OCI-LY7 (cell line): ENCODE measurements at regions not wholly inside any gene's neighbourhood (a gene's known extent, or its start where the extent isn't known, plus 50 kb on each side); places are given as distances from the start of the nearest gene placed in this dataset.

Experiments
- BruUV-seq: library from RNA; stranded (reverse); fragments of 400-500 nt; replicated peaks from 2 replicates; lab custom pipeline; 2021; lab: Mats Ljungman, UMichigan
- CTCF ChIA-PET: fragments of 300-600 bp; sonication (Branson Sonifier 250); formaldehyde crosslinking; loops from one replicate; lab custom pipeline; 2022; ENCODE audit warnings: antibody characterized with exemption; ENCODE audit not compliant: unreplicated experiment; lab: Charles Lee
- POLR2A ChIA-PET: fragments of 300-600 bp; sonication (Branson Sonifier 250); formaldehyde crosslinking; loops from one replicate; lab custom pipeline; 2022; ENCODE audit warnings: antibody characterized with exemption; lab: Charles Lee
- DNase-seq: peaks from one replicate; pipeline ENCODE4 v3.0.0-alpha.2; 2015; ENCODE audit warnings: low spot score
- H2AFZ ChIP-seq: fragments of 200-600 bp; sonication (generic), shearing (Covaris generic); 2 replicates; pipeline ENCODE4 v1.6.1; 2014; ENCODE audit warnings: mild to moderate bottlenecking, antibody characterized with exemption, low read length, moderate library complexity
- H3K27ac ChIP-seq: fragments of 200-600 bp; sonication (generic); 2 replicates; pipeline ENCODE4 v1.5.1; 2014; ENCODE audit warnings: mixed run types, low read depth, mild to moderate bottlenecking, moderate library complexity, low read length, inconsistent platforms; ENCODE audit not compliant: poor library complexity, severe bottlenecking
- H3K36me3 ChIP-seq: fragments of 200-600 bp; sonication (generic); 2 replicates; pipeline ENCODE4 v1.6.1; 2014; ENCODE audit warnings: mild to moderate bottlenecking, antibody characterized with exemption, low read length, moderate library complexity, mixed read lengths; ENCODE audit not compliant: insufficient read depth
- H3K4me1 ChIP-seq: fragments of 200-600 bp; sonication (generic); 2 replicates; pipeline ENCODE4 v1.5.1; 2014; ENCODE audit warnings: mild to moderate bottlenecking, low read length; ENCODE audit not compliant: insufficient read depth, poor library complexity, severe bottlenecking
- H3K4me2 ChIP-seq: fragments of 200-600 bp; sonication (generic); 2 replicates; pipeline ENCODE4 v1.6.1; 2014; ENCODE audit warnings: mild to moderate bottlenecking, low read length
- H3K4me3 ChIP-seq: fragments of 200-600 bp; sonication (generic); 2 replicates; pipeline ENCODE4 v1.5.1; 2014; ENCODE audit warnings: mild to moderate bottlenecking, low read depth, low read length; ENCODE audit not compliant: poor library complexity, severe bottlenecking
- H3K79me2 ChIP-seq: fragments of 200-600 bp; sonication (generic); 2 replicates; pipeline ENCODE4 v1.6.1; 2016; ENCODE audit warnings: low read depth, mild to moderate bottlenecking, low read length, moderate library complexity, mixed read lengths; ENCODE audit not compliant: insufficient read depth
- H3K9me2 ChIP-seq: fragments of 200-600 bp; sonication (generic); 2 replicates; pipeline ENCODE4 v1.6.1; 2016; ENCODE audit warnings: mild to moderate bottlenecking, low read length, mixed read lengths; ENCODE audit not compliant: insufficient read depth
- H3K9me3 ChIP-seq: fragments of 200-600 bp; sonication (generic); 2 replicates; pipeline ENCODE4 v1.6.1; 2014; ENCODE audit warnings: mild to moderate bottlenecking, mixed run types, low read length, mixed read lengths
- H4K20me1 ChIP-seq: fragments of 200-600 bp; sonication (generic); 2 replicates; pipeline ENCODE4 v1.6.1; 2014; ENCODE audit warnings: mild to moderate bottlenecking, antibody characterized with exemption, low read length, moderate library complexity, mixed read lengths; ENCODE audit not compliant: insufficient read depth
- CTCF ChIP-seq: fragments of 200-600 bp; sonication (generic); conservative IDR thresholded peaks from 2 replicates; pipeline ENCODE4 v1.5.1; 2014; ENCODE audit warnings: mild to moderate bottlenecking, antibody characterized with exemption, low read length, moderate library complexity, mixed read lengths
- EZH2phosphoT487 ChIP-seq: fragments of 200-600 bp; sonication (generic); IDR thresholded peaks from 2 replicates; pipeline ENCODE4 v1.6.1; 2018; ENCODE audit warnings: low read depth, borderline replicate concordance, mild to moderate bottlenecking, mixed run types, antibody characterized with exemption, low read length, moderate library complexity, mixed read lengths
- intact Hi-C: fragments of 100-400 bp; cut with micrococcal nuclease; formaldehyde crosslinking; loops from one replicate; pipeline ENCODE4 v1.10.0; 2022; ENCODE audit not compliant: unreplicated experiment

GRCh38 chr12:77437206-77437605, 371.8 kb upstream of the E2F7 start:
- no peak overlapping the region for H3K4me2 ChIP-seq
- H4K20me1 ChIP-seq, result no peaks in the 10 kb centered on the region
- no peak for TF ChIP-seq EZH2phosphoT487
- no peak for TF ChIP-seq CTCF
- H3K36me3 ChIP-seq, result no peaks in the 10 kb centered on the region
- H2AFZ ChIP-seq, result no peak overlapping the region
- intact Hi-C loops, result no loop called here
- H3K4me3 ChIP-seq, result no peak overlapping the region
- no peaks in the 10 kb centered on the region for H3K4me1 ChIP-seq
- BruUV-seq, result no TSS peak
- no peaks in the 10 kb centered on the region for H3K9me2 ChIP-seq
- no peak for DNase-seq
- H3K79me2 ChIP-seq, result no peaks in the 10 kb centered on the region
- no peak overlapping the region for H3K27ac ChIP-seq
- ChIA-PET POLR2A (no interaction called here), CTCF (no interaction called here)
- no peaks in the 10 kb centered on the region for H3K9me3 ChIP-seq

DNA sequence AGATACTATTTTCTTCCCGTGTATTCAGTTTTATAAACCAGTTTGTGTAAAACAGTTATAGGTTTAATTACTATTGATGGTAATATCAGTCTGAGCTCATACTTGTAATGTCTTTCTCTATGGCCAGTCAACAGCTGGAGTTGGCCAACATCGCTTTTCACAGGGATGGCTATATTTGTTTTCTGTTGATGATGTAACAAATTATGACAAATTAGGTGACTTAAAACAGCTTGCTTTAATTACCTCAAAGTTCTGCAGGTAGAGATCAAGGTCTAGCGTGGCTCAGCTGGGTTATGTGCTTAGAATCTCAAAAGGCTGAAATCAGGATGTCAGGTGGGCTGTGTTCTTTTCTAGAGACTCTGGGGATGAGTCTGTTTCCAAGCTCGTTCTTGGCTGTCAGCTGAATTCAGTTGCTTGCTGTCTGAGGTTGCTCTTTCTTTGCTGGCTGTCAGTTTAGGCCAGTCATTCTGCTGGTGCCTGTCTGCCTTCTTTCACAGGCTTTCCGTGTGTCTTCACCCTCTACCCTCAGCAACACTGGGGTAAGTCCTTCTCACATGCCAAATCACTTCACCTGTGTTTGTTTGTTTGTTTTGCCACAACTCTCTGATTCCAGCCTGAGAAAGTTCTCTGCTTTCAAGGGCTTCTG, 370.2 kb upstream of the E2F7 start:
- Histone ChIP-seq H2AFZ (no peak overlapping the region), H3K4me2 (no peak overlapping the region), H3K79me2 (no peaks in the 10 kb centered on the region), H3K27ac (no peak overlapping the region), H4K20me1 (no peaks in the 10 kb centered on the region), H3K9me3 (no peaks in the 10 kb centered on the region), H3K36me3 (no peaks in the 10 kb centered on the region), H3K4me1 (no peaks in the 10 kb centered on the region), H3K9me2 (no peaks in the 10 kb centered on the region), H3K4me3 (no peak overlapping the region)
- POLR2A ChIA-PET, result no interaction called here
- no peak for TF ChIP-seq EZH2phosphoT487
- TF ChIP-seq CTCF, result no peak
- intact Hi-C loops, result no loop called here
- CTCF ChIA-PET, result no interaction called here
- no peak for DNase-seq
- no TSS peak for BruUV-seq

- Histone ChIP-seq H3K4me1 (no peaks in the 10 kb centered on the region), H3K36me3 (no peaks in the 10 kb centered on the region), H3K9me2 (no peaks in the 10 kb centered on the region), H3K9me3 (no peaks in the 10 kb centered on the region), H2AFZ (no peak overlapping the region), H3K27ac (no peak overlapping the region), H3K4me2 (no peak overlapping the region), H3K79me2 (no peaks in the 10 kb centered on the region), H3K4me3 (no peak overlapping the region), H4K20me1 (no peaks in the 10 kb centered on the region)
- TF ChIP-seq EZH2phosphoT487 (no peak), CTCF (no peak)
- CTCF ChIA-PET, result no interaction called here
- intact Hi-C loops, result no loop called here
- POLR2A ChIA-PET, result no interaction called here
- no peak for DNase-seq
- BruUV-seq, result no TSS peak
Measured at GRCh38 chr12:77433799-77434198, 368.4 kb upstream of the E2F7 start.
